CD14-positive monocyte (primary cell): ENCODE measurements at regions not wholly inside any gene's neighbourhood (a gene's known extent, or its start where the extent isn't known, plus 50 kb on each side); places are given as distances from the start of the nearest gene placed in this dataset.

Experiments
- DNase-seq, 3 donors: peaks; one replicate each; pipeline ENCODE4 v3.0.0-alpha.2; 2011 to 2022
- H2AFZ ChIP-seq: 2 replicates; pipeline ENCODE4 v1.6.0; 2012; ENCODE audit warnings: mild to moderate bottlenecking, low read depth, low read length, inconsistent platforms; ENCODE audit not compliant: insufficient read depth, poor library complexity, severe bottlenecking
- H3K27ac ChIP-seq, 2 donors: 1 replicate in 1 of 2; 2 replicates in 1 of 2; pipeline ENCODE4 v1.5.1; 2012 to 2013; ENCODE audit warnings: low read length in 2 of 2, control low read depth in 1 of 2, inconsistent platforms in 1 of 2, low read depth in 1 of 2, mild to moderate bottlenecking in 1 of 2
- H3K27me3 ChIP-seq, 2 donors: one replicate each; pipeline versions ENCODE4 v1.6.0 to v1.6.1; 2011 to 2013; ENCODE audit warnings: low read length in 2 of 2; ENCODE audit not compliant: control insufficient read depth in 2 of 2, insufficient read depth in 2 of 2
- H3K36me3 ChIP-seq, 2 donors: replicated peaks in 1 of 2; 1 replicate in 1 of 2; 2 replicates in 1 of 2; pipeline versions ENCODE4 v1.5.1 to v1.6.1; 2012 to 2013; ENCODE audit warnings: low read length in 2 of 2, control low read depth in 1 of 2, inconsistent platforms in 1 of 2, mild to moderate bottlenecking in 1 of 2; ENCODE audit not compliant: insufficient read depth in 2 of 2, control insufficient read depth in 1 of 2
- H3K4me1 ChIP-seq, 2 donors: 1 replicate in 1 of 2; 2 replicates in 1 of 2; pipeline versions ENCODE4 v1.5.1 to v1.6.1; 2012 to 2013; ENCODE audit warnings: low read length in 2 of 2, control low read depth in 1 of 2, inconsistent platforms in 1 of 2, mild to moderate bottlenecking in 1 of 2, moderate library complexity in 1 of 2; ENCODE audit not compliant: insufficient read depth in 2 of 2, control insufficient read depth in 1 of 2
- H3K4me2 ChIP-seq: replicated peaks from 2 replicates; pipeline ENCODE3; 2012; ENCODE audit warnings: low read length, moderate library complexity, mild to moderate bottlenecking; ENCODE audit not compliant: poor library complexity, severe bottlenecking; ENCODE audit errors: extremely low read depth
- H3K4me3 ChIP-seq, 3 experiments: fragments of 200-600 bp in 1 of 3; sonication (generic) in 1 of 3; replicated peaks in 1 of 3; 1 replicate in 2 of 3; 2 replicates in 1 of 3; pipeline ENCODE4 v1.5.1; 2011 to 2013; ENCODE audit warnings: low read length in 3 of 3, mild to moderate bottlenecking in 3 of 3, control low read depth in 2 of 3, low read depth in 2 of 3, inconsistent platforms in 1 of 3, moderate library complexity in 1 of 3
- H3K79me2 ChIP-seq: 2 replicates; pipeline ENCODE4 v1.6.0; 2012; ENCODE audit warnings: mild to moderate bottlenecking, control low read depth, inconsistent platforms, low read length, moderate library complexity; ENCODE audit not compliant: insufficient read depth
- H3K9ac ChIP-seq: 2 replicates; pipeline ENCODE4 v1.6.0; 2017; ENCODE audit warnings: low read length, mild to moderate bottlenecking; ENCODE audit not compliant: insufficient read depth, poor library complexity, severe bottlenecking
- H3K9me3 ChIP-seq, 2 donors: replicated peaks in 1 of 2; 1 replicate in 1 of 2; 2 replicates in 1 of 2; pipeline versions ENCODE4 v1.5.1 to v1.6.1; 2012 to 2013; ENCODE audit warnings: low read length in 2 of 2, control low read depth in 1 of 2; ENCODE audit not compliant: control insufficient read depth in 1 of 2, insufficient read depth in 1 of 2
- H4K20me1 ChIP-seq: 2 replicates; pipeline ENCODE4 v1.6.0; 2012; ENCODE audit warnings: mild to moderate bottlenecking, low read length, control low read depth, moderate library complexity; ENCODE audit not compliant: insufficient read depth
- H3K27ac Mint-ChIP-seq, 7 donors: one replicate each; pipeline ENCODE4 v1.8.0; 2020; ENCODE audit warnings: mild to moderate bottlenecking in 7 of 7, mixed read lengths in 7 of 7, moderate library complexity in 6 of 7, inconsistent platforms in 2 of 7
- H3K27me3 Mint-ChIP-seq, 3 donors: one replicate each; pipeline ENCODE4 v1.8.0; 2021 to 2022; ENCODE audit warnings: low read depth in 3 of 3, mild to moderate bottlenecking in 3 of 3, mixed read lengths in 3 of 3, moderate library complexity in 3 of 3, inconsistent platforms in 1 of 3
- H3K36me3 Mint-ChIP-seq, 2 donors: one replicate each; pipeline ENCODE4 v1.8.0; 2020; ENCODE audit warnings: mixed read lengths in 2 of 2, inconsistent platforms in 1 of 2, mild to moderate bottlenecking in 1 of 2
- H3K4me1 Mint-ChIP-seq: one replicate; pipeline ENCODE4 v1.8.0; 2020; ENCODE audit warnings: mild to moderate bottlenecking, mixed read lengths
- H3K4me3 Mint-ChIP-seq, 2 donors: one replicate each; pipeline ENCODE4 v1.8.0; 2020; ENCODE audit warnings: mild to moderate bottlenecking in 2 of 2, mixed read lengths in 2 of 2, moderate library complexity in 1 of 2
- H3K9me3 Mint-ChIP-seq, 7 donors: one replicate each; pipeline ENCODE4 v1.8.0; 2020 to 2022; ENCODE audit warnings: mixed read lengths in 7 of 7, mild to moderate bottlenecking in 6 of 7, moderate library complexity in 6 of 7, inconsistent platforms in 2 of 7
- CTCF ChIP-seq: fragments of 200-600 bp; IDR thresholded peaks from one replicate; pipeline ENCODE4 v1.8.0; 2022; ENCODE audit warnings: antibody characterized with exemption, mild to moderate bottlenecking
- WGBS: methylation state at CpG from one replicate; pipeline ENCODE4 v1.1.5; 2013; ENCODE audit warnings: missing lambda C conversion rate; ENCODE audit not compliant: insufficient coverage; 5-methylcytosine and 5-hydroxymethylcytosine counted together
- intact Hi-C, 2 donors: fragments of 100-400 bp; cut with micrococcal nuclease; formaldehyde crosslinking; loops; one replicate each; pipeline versions ENCODE4 v1.15.0 to v1.15.1; 2023

- Histone ChIP-seq H3K4me3 (no peak overlapping the region), H3K9me3 (no peaks in the 10 kb centered on the region), H3K36me3 (no peaks in the 10 kb centered on the region), H3K27ac (no peak overlapping the region), H3K27me3 (no peaks in the 10 kb centered on the region), H2AFZ (no peak overlapping the region), H4K20me1 (no peaks in the 10 kb centered on the region), H3K4me1 (no peaks in the 10 kb centered on the region), H3K79me2 (no peaks in the 10 kb centered on the region), H3K9ac (no peak overlapping the region), H3K4me2 (no peak overlapping the region)
- DNase-seq, result no peak
- Mint-ChIP-seq H3K27ac (no peak overlapping the region), H3K4me3 (no peak overlapping the region), H3K27me3 (no peaks in the 10 kb centered on the region), H3K36me3 (no peaks in the 10 kb centered on the region), H3K4me1 (no peaks in the 10 kb centered on the region), H3K9me3 (no peaks in the 10 kb centered on the region)
- intact Hi-C loops, result no loop called here
- no CpG with 5 or more reads among the region's 2 CpGs for WGBS
- TF ChIP-seq CTCF, result no peak
These were observed 108.5 kb downstream of the PCTP start for GRCh38 chr17:55859301-55859795.

GRCh38 chr17:55865072-55865762 lies 114.4 kb downstream of the PCTP start:
- Histone ChIP-seq H3K27me3 (no peaks in the 10 kb centered on the region), H3K27ac (no peak overlapping the region), H4K20me1 (no peaks in the 10 kb centered on the region), H3K4me2 (no peak overlapping the region), H2AFZ (no peak overlapping the region), H3K4me3 (no peak overlapping the region), H3K36me3 (no peaks in the 10 kb centered on the region), H3K9me3 (peaks cover 0 to 6% of the 10 kb centered on the region in 2 donors), H3K9ac (no peak overlapping the region), H3K4me1 (no peaks in the 10 kb centered on the region), H3K79me2 (no peaks in the 10 kb centered on the region)
- TF ChIP-seq CTCF, result no peak
- Mint-ChIP-seq H3K27ac (no peak overlapping the region), H3K27me3 (no peaks in the 10 kb centered on the region), H3K4me3 (no peak overlapping the region), H3K36me3 (no peaks in the 10 kb centered on the region), H3K9me3 (peaks cover 4 to 14% (median 7%) of the 10 kb centered on the region in 7 donors), H3K4me1 (no peaks in the 10 kb centered on the region)
- intact Hi-C loops, result no loop called here
- no peak for DNase-seq
